ENCODE measurements at regions not wholly inside any gene's neighbourhood (a gene's known extent, or its start where the extent isn't known, plus 50 kb on each side); places are given as distances from the start of the nearest gene placed in this dataset.
A peak's percentile ranks its signal among the peaks of the same experiment; 100 is the strongest.

GRCh38 chr2:15805206-15805605, 135.1 kb upstream of the MYCN start:
- in situ Hi-C loops (cut with HindIII; ENCODE audit: low pct_ligation_motif_present, low pct_unique_long_range_greater_than_20kb, low sequenced_read_pairs): no loop called here
- DNase-seq: no peak

DNA sequence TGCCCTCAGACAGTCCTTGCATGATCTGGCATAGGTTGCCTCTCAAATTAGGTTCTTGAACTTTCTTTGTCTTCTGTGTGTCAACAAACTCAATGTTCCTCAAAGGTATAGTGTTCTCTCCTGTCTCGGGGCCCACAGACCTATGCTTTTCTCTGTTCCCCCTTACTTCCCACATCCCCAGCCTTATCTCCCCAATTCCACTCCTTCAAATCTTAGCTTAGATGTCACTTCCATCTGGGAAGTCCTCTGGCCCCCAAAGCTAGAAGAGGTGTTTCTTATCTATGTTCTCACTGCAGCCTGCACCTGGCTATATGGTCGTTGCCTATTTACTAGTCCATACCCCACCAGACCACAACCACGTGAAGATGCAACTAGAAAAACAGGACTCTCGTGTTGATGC, 134.6 kb upstream of the MYCN start:
- DNase-seq: no peak
- in situ Hi-C loops (cut with HindIII; ENCODE audit: low pct_ligation_motif_present, low pct_unique_long_range_greater_than_20kb, low sequenced_read_pairs): no loop called here

- in situ Hi-C loops (cut with HindIII; ENCODE audit: low pct_ligation_motif_present, low pct_unique_long_range_greater_than_20kb, low sequenced_read_pairs): no loop called here
- DNase-seq: no peak
Measured at GRCh38 chr2:15806801-15807417, 133.4 kb upstream of the MYCN start.

DNA sequence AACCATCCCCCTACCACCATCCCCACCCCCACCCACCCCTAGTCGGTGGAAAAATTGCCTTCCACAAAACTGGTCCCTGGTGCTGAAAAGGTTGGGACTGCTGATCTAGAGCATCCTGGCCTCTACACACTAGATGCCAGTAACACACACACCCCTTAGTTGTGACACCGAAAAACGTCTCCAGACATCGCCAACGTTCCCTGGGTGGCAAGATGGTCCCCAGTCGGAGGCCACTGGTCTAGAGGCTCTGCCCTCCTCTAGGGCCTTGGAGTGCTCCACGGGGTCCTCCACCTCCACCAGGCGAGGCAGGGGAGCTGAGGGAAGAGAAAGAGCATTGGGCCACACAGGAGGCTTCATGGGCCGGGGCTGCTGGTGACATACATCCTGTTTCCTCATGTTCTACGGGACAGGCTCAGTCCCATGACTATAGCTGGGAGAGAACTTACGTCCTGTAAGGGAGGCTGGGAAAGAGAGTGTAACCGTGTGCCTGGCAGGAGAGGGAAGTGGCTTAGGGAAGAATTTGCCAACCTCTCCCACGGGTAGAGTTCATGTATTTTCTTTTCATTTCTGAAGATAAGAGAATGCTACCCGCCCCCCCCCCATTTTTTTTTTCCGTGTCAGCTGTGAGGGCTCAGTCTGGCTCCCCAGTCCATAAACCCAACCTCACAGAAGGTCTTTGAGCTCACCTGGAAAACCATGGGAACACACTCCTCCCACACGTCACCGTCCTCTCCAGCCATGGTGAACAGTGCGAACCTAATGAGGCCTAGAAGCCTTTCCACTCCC, 132.7 kb upstream of the MYCN start:
- no peak for DNase-seq
- in situ Hi-C loops (cut with HindIII; ENCODE audit: low pct_ligation_motif_present, low pct_unique_long_range_greater_than_20kb, low sequenced_read_pairs): no loop called here

GRCh38 chr2:15808204-15808910, 132.0 kb upstream of the MYCN start:
- in situ Hi-C loops (cut with HindIII; ENCODE audit: low pct_ligation_motif_present, low pct_unique_long_range_greater_than_20kb, low sequenced_read_pairs): no loop called here
- no peak for DNase-seq

- DNase-seq: no peak
- in situ Hi-C loops (cut with HindIII; ENCODE audit: low pct_ligation_motif_present, low pct_unique_long_range_greater_than_20kb, low sequenced_read_pairs): no loop called here
Measured at GRCh38 chr2:15808944-15809343, 131.4 kb upstream of the MYCN start.

- in situ Hi-C loops (cut with HindIII; ENCODE audit: low pct_ligation_motif_present, low pct_unique_long_range_greater_than_20kb, low sequenced_read_pairs): no loop called here
- DNase-seq: no peak
Measured at GRCh38 chr2:15809404-15809803, 130.9 kb upstream of the MYCN start.

DNA sequence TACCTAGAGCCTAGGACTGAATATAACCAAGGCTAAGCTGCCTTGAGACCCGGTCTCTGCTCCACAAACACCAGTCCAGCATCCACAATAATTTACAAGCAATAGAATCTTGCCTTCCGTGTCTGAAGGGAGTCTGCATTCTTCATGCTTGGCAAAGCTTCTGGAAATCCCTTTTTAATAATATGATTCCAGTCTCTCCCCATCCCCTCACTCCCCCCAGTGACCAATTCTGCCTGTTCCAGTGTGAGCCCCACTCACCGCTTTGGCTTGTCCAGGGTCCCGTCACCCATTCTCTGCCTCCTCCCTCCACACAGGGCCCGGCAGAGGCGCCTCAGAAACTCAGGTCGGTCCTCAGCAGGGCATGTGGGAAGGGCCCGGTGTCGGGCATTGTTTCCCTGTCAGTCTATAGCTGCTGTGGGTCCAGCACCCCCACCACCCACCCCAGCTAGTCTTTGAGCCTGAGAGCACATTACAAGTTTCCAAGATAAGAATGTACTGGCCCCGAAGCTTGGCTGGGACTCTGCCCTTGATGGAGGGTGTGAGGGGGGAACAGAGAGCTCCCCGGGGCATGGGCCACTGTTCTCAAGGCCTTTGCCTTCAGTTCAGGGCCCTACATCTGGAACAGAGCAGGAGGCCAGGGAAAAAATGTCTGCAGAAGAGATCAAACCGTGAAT, 129.7 kb upstream of the MYCN start:
- DNase-seq: no peak
- in situ Hi-C loops (cut with HindIII; ENCODE audit: low pct_ligation_motif_present, low pct_unique_long_range_greater_than_20kb, low sequenced_read_pairs): no loop called here

DNA sequence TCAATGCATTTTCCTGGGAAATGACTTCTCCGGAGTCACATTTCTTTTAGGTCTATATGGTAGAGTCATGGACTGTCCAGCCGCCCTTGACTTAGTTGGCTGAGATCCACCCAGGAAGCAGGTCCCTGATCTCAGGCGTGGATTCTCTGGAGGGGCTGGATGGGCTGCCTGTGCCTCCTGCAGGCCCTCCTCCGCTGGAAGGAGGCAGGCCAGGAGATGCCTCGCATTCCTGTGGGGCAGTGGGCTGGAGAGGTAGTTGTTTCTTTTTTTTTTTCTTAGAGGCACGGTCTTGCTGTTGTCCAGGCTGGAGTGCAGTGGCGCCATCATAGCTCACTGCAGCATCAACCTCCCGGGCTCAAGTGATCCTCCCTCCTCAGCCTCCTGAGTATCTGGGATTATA, 129.0 kb upstream of the MYCN start:
- DNase-seq: peak; percentile 89
- in situ Hi-C loops (cut with HindIII; ENCODE audit: low pct_ligation_motif_present, low pct_unique_long_range_greater_than_20kb, low sequenced_read_pairs): no loop called here

DNA sequence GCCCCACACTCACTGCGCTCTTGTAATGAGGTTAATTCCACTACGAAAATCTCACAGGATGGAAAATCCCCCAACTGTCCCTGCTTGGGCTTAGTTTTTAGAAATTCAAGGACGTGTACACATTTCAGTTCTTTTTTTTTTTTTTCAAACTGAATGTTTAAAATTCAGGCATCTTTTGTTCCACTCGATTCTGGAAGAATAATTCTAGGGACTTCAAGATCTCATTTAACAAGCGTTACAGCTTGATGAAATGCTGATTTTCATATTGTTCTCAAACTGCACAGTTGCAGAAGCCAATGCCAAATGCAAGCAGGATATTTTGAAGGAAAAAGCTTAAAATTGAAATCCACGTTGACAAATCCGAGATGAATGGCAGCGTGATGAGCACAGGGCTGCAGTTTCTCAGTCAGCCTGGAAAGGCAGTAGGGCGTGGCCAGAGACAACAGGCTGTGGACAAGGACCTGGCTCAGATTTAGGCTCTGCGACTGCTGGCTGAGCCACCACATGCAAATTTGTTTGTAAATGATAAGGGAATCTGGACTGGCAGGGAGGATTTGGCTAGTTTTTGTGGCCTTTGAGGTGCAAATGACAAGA, 128.1 kb upstream of the MYCN start:
- in situ Hi-C loops (cut with HindIII; ENCODE audit: low pct_ligation_motif_present, low pct_unique_long_range_greater_than_20kb, low sequenced_read_pairs): no loop called here
- no peak for DNase-seq

DNA sequence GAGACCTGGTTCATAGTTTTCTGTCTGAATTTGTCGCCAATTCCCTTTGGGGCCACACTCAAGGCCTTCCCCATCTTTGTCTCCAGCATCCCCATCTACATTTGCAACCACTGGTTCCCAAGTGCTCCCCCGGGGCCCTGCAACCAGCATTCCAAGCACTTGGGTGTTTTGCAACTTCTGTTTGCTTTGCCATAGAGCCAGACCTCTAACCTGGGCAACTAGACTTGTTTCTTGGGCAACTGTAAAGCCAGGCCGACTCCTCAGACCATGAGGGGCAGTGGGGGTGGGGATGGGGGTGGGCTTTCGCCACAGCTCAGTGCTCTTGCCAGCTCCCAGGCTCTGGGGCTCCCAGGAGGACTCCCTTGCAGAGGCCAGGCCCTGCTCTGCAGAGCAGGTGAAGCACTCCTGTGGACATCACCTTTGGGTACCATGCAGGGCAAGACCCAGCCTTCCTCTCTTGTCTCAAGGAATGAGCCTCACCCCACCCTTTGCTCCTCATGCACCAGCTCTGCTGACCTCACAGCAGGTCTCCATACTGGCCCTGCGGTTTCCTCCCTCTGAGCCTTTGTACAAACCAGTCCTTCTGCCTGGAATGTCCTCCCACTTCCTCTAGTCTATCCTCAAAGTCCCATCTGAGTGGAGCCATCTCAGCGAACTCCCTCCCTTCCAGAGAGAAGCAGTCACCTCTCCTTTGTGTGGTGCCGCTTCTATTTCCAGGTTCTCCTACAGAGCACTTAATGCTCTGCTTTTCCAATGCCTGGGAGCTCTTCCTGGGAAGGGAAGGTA, 126.7 kb upstream of the MYCN start:
- in situ Hi-C loops (cut with HindIII; ENCODE audit: low pct_ligation_motif_present, low pct_unique_long_range_greater_than_20kb, low sequenced_read_pairs): no loop called here
- peak; percentile 13 for DNase-seq

- in situ Hi-C loops (cut with HindIII; ENCODE audit: low pct_ligation_motif_present, low pct_unique_long_range_greater_than_20kb, low sequenced_read_pairs): no loop called here
- DNase-seq: peak; percentile 32
Measured at GRCh38 chr2:15814403-15814802, 125.9 kb upstream of the MYCN start.

- in situ Hi-C loops (cut with HindIII; ENCODE audit: low pct_ligation_motif_present, low pct_unique_long_range_greater_than_20kb, low sequenced_read_pairs): no loop called here
- DNase-seq: no peak
Measured at GRCh38 chr2:15814946-15815345, 125.4 kb upstream of the MYCN start.

- DNase-seq: no peak
- in situ Hi-C loops (cut with HindIII; ENCODE audit: low pct_ligation_motif_present, low pct_unique_long_range_greater_than_20kb, low sequenced_read_pairs): no loop called here
Measured at GRCh38 chr2:15816226-15816625, 124.1 kb upstream of the MYCN start.

- in situ Hi-C loops (cut with HindIII; ENCODE audit: low pct_ligation_motif_present, low pct_unique_long_range_greater_than_20kb, low sequenced_read_pairs): no loop called here
- no peak for DNase-seq
Measured at GRCh38 chr2:15816674-15817406, 123.5 kb upstream of the MYCN start.

GRCh38 chr2:15817748-15818147, 122.6 kb upstream of the MYCN start:
- no peak for DNase-seq
- in situ Hi-C loops (cut with HindIII; ENCODE audit: low pct_ligation_motif_present, low pct_unique_long_range_greater_than_20kb, low sequenced_read_pairs): no loop called here

DNA sequence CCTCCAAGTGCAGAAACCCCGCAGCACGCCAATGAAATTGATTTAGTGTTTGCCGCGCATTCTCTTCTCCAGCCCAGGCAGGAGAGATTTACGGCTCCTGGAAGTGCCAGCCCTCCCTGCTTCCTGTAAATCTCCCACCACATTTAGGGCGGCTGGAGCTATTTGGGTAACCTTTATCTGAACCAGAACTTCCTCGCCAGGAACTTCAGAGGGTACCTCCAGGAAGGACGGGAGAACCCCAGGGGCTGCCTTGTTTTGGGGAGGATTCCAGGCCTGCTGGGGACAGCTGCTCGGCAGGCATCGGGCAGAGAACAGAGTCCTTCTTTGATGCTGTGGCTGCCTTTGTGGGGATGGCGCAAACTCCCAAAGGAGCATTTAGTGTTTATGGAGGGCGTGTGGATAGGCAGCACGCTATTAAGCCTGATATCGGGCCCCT, 122.0 kb upstream of the MYCN start:
- DNase-seq: no peak
- in situ Hi-C loops (cut with HindIII; ENCODE audit: low pct_ligation_motif_present, low pct_unique_long_range_greater_than_20kb, low sequenced_read_pairs): no loop called here

DNA sequence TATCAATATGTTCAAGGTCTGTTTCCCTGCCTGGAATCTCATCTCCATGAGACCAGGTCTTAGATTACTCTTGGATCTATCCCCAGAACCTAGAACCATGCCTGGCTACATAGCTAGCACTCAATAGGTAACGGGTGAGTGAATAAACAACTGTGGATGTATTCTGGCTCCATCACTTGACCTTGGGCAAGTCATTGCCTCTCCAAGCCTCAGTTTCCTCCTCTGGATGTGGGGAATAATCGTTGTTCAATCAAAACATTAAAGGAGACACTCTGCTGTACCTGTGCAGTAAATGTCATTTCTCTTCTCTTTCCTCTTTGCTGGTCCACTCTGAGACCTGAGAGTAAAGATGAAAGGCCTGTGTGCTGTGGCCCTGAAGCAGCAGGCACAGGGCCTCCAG, 121.5 kb upstream of the MYCN start:
- no peak for DNase-seq
- in situ Hi-C loops (cut with HindIII; ENCODE audit: low pct_ligation_motif_present, low pct_unique_long_range_greater_than_20kb, low sequenced_read_pairs): no loop called here
